ENCODE measurements at regions not wholly inside any gene's neighbourhood (a gene's known extent, or its start where the extent isn't known, plus 50 kb on each side); places are given as distances from the start of the nearest gene placed in this dataset.
A peak's percentile ranks its signal among the peaks of the same experiment; 100 is the strongest.
"Not testable (repeated sequence)": the region's sequence is repeated elsewhere in the genome, so short reads cannot be mapped to it uniquely, and the experiment has no call there.

DNA sequence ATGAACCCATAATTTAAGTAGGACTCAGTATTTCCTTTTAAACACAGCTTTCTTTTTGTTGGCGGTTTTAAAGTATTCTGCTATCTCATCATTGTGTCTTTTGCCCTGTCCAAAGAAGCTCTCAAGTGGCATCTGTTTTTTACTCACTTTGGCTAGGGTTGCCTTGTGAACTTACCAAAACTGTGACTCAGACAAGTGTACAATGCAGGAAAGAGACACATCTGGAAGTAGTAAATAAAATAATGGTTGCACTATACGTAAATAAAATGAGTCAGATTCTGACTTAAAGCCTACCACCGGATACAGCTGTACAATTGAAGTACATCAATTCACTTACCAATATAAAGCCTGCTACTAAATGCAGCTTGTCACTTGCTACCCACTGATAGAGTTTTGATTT is 619.2 kb upstream of the LRFN5 start:
- DNase-seq (ENCODE audit: low read depth) = no peak
- H3K4me3 ChIP-seq (ENCODE audit: low read length) = no peak overlapping the region
- TF ChIP-seq, protein P1, sequence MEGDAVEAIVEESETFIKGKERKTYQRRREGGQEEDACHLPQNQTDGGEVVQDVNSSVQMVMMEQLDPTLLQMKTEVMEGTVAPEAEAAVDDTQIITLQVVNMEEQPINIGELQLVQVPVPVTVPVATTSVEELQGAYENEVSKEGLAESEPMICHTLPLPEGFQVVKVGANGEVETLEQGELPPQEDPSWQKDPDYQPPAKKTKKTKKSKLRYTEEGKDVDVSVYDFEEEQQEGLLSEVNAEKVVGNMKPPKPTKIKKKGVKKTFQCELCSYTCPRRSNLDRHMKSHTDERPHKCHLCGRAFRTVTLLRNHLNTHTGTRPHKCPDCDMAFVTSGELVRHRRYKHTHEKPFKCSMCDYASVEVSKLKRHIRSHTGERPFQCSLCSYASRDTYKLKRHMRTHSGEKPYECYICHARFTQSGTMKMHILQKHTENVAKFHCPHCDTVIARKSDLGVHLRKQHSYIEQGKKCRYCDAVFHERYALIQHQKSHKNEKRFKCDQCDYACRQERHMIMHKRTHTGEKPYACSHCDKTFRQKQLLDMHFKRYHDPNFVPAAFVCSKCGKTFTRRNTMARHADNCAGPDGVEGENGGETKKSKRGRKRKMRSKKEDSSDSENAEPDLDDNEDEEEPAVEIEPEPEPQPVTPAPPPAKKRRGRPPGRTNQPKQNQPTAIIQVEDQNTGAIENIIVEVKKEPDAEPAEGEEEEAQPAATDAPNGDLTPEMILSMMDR (conservative IDR thresholded peaks at IDR 0.05; ENCODE audit: low read depth, low read length) = no peak

GRCh38 chr14:40986655-40987054 is 620.0 kb upstream of the LRFN5 start:
- TF ChIP-seq, protein P1 (conservative IDR thresholded peaks at IDR 0.05; ENCODE audit: low read depth, low read length) = no peak
- DNase-seq (ENCODE audit: low read depth) = no peak
- no peak overlapping the region for H3K4me3 ChIP-seq (ENCODE audit: low read length)

- DNase-seq (ENCODE audit: low read depth) = no peak
- TF ChIP-seq, protein P1 (conservative IDR thresholded peaks at IDR 0.05; ENCODE audit: low read depth, low read length) = no peak
- no peak overlapping the region for H3K4me3 ChIP-seq (ENCODE audit: low read length)
These were observed 621.1 kb upstream of the LRFN5 start for GRCh38 chr14:40985584-40985983.

DNA sequence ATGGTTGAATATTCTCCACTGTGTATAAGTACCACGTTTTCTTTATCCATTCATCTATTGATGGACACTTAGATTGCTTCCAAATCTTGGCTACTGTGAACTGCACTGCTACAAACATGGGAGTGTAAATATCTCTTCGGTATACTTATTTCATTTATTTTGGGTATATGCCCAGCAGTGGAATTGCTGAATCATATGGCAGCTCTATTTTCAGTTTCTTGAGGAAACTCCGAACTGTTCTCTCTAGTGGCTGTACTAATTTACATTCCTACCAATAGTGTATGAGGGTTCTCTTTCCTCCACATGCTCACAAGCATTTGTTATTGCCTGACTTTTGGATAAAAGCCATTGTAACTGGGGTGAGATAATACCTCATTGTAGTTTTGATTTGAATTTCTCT is 623.1 kb upstream of the LRFN5 start:
- no peak overlapping the region for H3K4me3 ChIP-seq (ENCODE audit: low read length)
- TF ChIP-seq, protein P1 (conservative IDR thresholded peaks at IDR 0.05; ENCODE audit: low read depth, low read length) = no peak
- no peak for DNase-seq (ENCODE audit: low read depth)

DNA sequence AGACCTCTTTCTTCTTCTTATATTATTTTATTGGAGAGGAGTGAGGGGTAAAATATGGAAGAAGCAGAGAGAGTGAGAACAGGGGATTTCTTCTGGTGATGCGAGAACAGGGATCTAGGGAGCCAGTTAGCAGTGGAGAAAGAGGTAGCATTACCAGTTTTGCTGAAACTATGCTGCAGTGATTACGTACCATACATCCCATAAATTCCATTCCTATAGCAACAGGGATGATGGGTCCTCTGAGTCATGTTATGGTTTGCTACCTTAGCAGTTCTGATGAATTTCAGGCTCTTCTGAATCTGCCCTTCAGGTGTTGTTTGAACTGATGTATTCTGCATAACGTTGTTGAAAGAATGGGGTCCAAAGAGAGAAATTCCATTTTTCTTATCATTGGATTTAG is 625.4 kb upstream of the LRFN5 start:
- no peak for DNase-seq (ENCODE audit: low read depth)

GRCh38 chr14:40960257-40960656 is 646.4 kb upstream of the LRFN5 start:
- not testable (repeated sequence) for DNase-seq (ENCODE audit: low read depth); H3K4me3 ChIP-seq (ENCODE audit: low read length)

More for the DNA sequence above, 625.4 kb upstream of the LRFN5 start:
- no peak overlapping the region for H3K4me3 ChIP-seq (ENCODE audit: low read length)
- TF ChIP-seq, protein P1 (conservative IDR thresholded peaks at IDR 0.05; ENCODE audit: low read depth, low read length) = no peak

GRCh38 chr14:40955131-40955505 is 651.6 kb upstream of the LRFN5 start:
- DNase-seq (ENCODE audit: low read depth) = no peak
- H3K4me3 ChIP-seq (ENCODE audit: low read length) = peak overlapping the region; percentile 3
- TF ChIP-seq, protein P1 (conservative IDR thresholded peaks at IDR 0.05; ENCODE audit: low read depth, low read length) = no peak

DNA sequence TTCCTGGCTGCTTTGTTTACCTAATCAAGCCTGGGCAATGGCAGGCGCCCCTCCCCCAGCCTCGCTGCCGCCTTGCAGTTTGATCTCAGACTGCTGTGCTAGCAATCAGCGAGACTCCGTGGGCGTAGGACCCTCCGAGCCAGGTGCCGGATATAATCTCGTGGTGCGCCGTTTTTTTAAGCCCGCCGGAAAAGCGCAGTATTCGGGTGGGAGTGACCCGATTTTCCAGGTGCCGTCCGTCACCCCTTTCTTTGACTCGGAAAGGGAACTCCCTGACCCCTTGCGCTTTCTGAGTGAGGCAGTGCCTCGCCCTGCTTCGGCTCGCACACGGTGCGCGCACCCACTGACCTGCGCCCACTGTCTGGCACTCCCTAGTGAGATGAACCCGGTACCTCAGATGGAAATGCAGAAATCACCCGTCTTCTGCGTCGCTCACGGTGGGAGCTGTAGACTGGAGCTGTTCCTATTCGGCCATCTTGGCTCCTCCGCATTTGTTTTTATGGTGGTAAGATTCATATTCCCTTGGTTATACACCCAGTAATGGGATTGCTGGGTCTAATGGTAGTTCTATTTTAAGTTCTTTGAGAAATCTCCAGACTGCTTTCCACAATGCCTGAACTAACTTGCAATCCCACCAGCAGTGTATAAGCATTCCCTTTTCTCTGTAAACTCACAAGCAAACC is 652.1 kb upstream of the LRFN5 start:
- not testable (repeated sequence) for DNase-seq (ENCODE audit: low read depth)
- H3K4me3 ChIP-seq (ENCODE audit: low read length) = peak overlapping the region; percentile 3
